ENCODE measurements at regions not wholly inside any gene's neighbourhood (a gene's known extent, or its start where the extent isn't known, plus 50 kb on each side); places are given as distances from the start of the nearest gene placed in this dataset.
"Not testable (repeated sequence)": the region's sequence is repeated elsewhere in the genome, so short reads cannot be mapped to it uniquely, and the experiment has no call there.

GRCh38 chr11:92109466-92109865 lies 115.2 kb upstream of the FAT3 start:
- DNase-seq, result no peak

GRCh38 chr11:92107331-92107730 lies 117.3 kb upstream of the FAT3 start:
- DNase-seq, result no peak

- DNase-seq, result no peak
Observed at GRCh38 chr11:92104349-92104748, 120.3 kb upstream of the FAT3 start.

GRCh38 chr11:92101920-92102319 lies 122.7 kb upstream of the FAT3 start:
- peak; percentile 9 for DNase-seq

GRCh38 chr11:92099183-92099582 lies 125.4 kb upstream of the FAT3 start:
- DNase-seq, result no peak

GRCh38 chr11:92098172-92098571 lies 126.4 kb upstream of the FAT3 start:
- DNase-seq, result no peak

GRCh38 chr11:92087725-92088537 lies 136.7 kb upstream of the FAT3 start:
- no peak for DNase-seq

- DNase-seq, result no peak
Observed at GRCh38 chr11:92083123-92083522, 141.5 kb upstream of the FAT3 start.

- DNase-seq, result no peak
Observed at GRCh38 chr11:92082652-92083051, 142.0 kb upstream of the FAT3 start.

GRCh38 chr11:92074498-92074897 lies 150.1 kb upstream of the FAT3 start:
- not testable (repeated sequence) for DNase-seq

GRCh38 chr11:92071660-92072059 lies 153.0 kb upstream of the FAT3 start:
- DNase-seq, result no peak

GRCh38 chr11:92070026-92070889 lies 154.4 kb upstream of the FAT3 start:
- no peak for DNase-seq

GRCh38 chr11:92067016-92067415 lies 157.6 kb upstream of the FAT3 start:
- no peak for DNase-seq

GRCh38 chr11:92061456-92062062 lies 163.1 kb upstream of the FAT3 start:
- no peak for DNase-seq

GRCh38 chr11:92057849-92058442 lies 166.7 kb upstream of the FAT3 start:
- no peak for DNase-seq

- DNase-seq, result no peak
Observed at GRCh38 chr11:92053216-92053615, 171.4 kb upstream of the FAT3 start.

GRCh38 chr11:92050305-92050704 lies 174.3 kb upstream of the FAT3 start:
- no peak for DNase-seq

GRCh38 chr11:92048415-92048814 lies 176.2 kb upstream of the FAT3 start:
- DNase-seq, result no peak

GRCh38 chr11:92046103-92046502 lies 178.5 kb upstream of the FAT3 start:
- DNase-seq, result no peak

- no peak for DNase-seq
Observed at GRCh38 chr11:92045301-92045700, 179.3 kb upstream of the FAT3 start.

GRCh38 chr11:92035488-92035887 lies 189.1 kb upstream of the FAT3 start:
- DNase-seq, result no peak

- DNase-seq, result not testable (repeated sequence)
Observed at GRCh38 chr11:92027136-92027535, 197.5 kb upstream of the FAT3 start.

- no peak for DNase-seq
Observed at GRCh38 chr11:92026664-92027063, 198.0 kb upstream of the FAT3 start.
